ENCODE measurements at regions not wholly inside any gene's neighbourhood (a gene's known extent, or its start where the extent isn't known, plus 50 kb on each side); places are given as distances from the start of the nearest gene placed in this dataset.

DNA sequence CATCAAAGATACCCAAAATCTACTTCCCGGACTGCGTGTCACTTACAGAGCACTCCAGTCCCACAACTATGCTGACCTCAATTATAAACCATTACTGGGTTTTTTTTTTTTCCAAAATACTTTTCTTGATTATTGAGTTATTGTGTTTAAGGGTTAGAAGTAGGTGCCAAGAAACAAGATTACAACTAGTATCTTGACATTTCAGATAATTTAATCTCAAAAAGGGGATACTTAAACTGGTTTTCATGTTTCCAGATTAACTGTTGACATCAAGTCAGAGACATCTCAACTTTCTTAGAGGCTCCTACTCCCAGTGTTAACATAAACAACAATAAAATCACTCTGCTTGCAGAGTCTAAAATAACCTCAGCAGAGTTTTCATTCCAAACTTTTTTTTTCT, 131.2 kb upstream of the ARID2 start (continued):
- TF ChIP-seq KLF15 (CRISPR knock-in tag; IDR thresholded peaks at IDR 0.05; ENCODE audit: borderline replicate concordance) (no peak), RAD21 (CRISPR knock-in tag; IDR thresholded peaks at IDR 0.05) (no peak), IRF2 (CRISPR knock-in tag; IDR thresholded peaks at IDR 0.05) (no peak), FOXK2 (IDR thresholded peaks at IDR 0.05) (no peak), FOXP1 (IDR thresholded peaks at IDR 0.05) (no peak), FOXP1 (CRISPR knock-in tag; IDR thresholded peaks at IDR 0.05) (no peak), ARNT2 (CRISPR knock-in tag; IDR thresholded peaks at IDR 0.05; ENCODE audit: low read depth) (no peak)
- TF ChIP-seq, protein P1, sequence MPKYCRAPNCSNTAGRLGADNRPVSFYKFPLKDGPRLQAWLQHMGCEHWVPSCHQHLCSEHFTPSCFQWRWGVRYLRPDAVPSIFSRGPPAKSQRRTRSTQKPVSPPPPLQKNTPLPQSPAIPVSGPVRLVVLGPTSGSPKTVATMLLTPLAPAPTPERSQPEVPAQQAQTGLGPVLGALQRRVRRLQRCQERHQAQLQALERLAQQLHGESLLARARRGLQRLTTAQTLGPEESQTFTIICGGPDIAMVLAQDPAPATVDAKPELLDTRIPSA (CRISPR knock-in tag; IDR thresholded peaks at IDR 0.05; ENCODE audit: borderline replicate concordance) = no peak
- TF ChIP-seq, protein P2, sequence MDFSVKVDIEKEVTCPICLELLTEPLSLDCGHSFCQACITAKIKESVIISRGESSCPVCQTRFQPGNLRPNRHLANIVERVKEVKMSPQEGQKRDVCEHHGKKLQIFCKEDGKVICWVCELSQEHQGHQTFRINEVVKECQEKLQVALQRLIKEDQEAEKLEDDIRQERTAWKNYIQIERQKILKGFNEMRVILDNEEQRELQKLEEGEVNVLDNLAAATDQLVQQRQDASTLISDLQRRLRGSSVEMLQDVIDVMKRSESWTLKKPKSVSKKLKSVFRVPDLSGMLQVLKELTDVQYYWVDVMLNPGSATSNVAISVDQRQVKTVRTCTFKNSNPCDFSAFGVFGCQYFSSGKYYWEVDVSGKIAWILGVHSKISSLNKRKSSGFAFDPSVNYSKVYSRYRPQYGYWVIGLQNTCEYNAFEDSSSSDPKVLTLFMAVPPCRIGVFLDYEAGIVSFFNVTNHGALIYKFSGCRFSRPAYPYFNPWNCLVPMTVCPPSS (IDR thresholded peaks at IDR 0.05) = no peak

DNA sequence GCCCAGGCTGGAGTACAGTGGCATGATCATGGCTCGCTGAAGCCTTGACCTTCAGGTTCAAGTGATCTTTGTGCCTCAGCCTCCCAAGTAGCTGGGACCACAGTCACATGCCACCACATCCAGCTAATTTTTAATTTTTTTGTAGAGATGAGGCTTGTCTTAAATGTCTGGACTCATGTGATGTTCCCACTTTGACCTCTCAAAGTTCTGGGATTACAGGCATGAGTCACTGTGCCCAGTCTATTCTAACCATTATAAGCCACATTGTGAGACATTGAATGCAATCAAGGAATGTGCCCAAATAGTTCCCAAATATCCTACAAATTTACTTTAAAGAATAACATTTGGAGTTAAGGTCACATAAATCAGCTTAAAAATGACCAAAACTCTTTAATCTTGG, 130.7 kb upstream of the ARID2 start:
- ChIA-PET POLR2A (no interaction called here), CTCF (ENCODE audit: low intra/inter-chr PET ratio, low total read pairs) (no interaction called here)
- Histone ChIP-seq H3K79me2 (ENCODE audit: insufficient read depth, low read length) (no peaks in the 10 kb centered on the region), H3K27me3 (ENCODE audit: control insufficient read depth in 1 of 2, insufficient read depth in 2 of 2, low read length in 2 of 2) (peaks cover 0 to 14% of the 10 kb centered on the region in 2 experiments; a peak in 1 of 5 replicates), H4K20me1 (ENCODE audit: insufficient read depth, low read length) (no peaks in the 10 kb centered on the region), H3K4me2 (ENCODE audit: low read depth, low read length) (no peak overlapping the region), H3K36me3 (replicated peaks in 1 of 2; ENCODE audit: control insufficient read depth in 1 of 2, insufficient read depth in 2 of 2, low read length in 2 of 2) (no peaks in the 10 kb centered on the region), H2AFZ (ENCODE audit: low read length) (no peak overlapping the region), H3K27ac (ENCODE audit: extremely low read length, insufficient read depth, low read length) (no peak overlapping the region), H3K4me1 (ENCODE audit: insufficient read depth, low read length) (no peaks in the 10 kb centered on the region), H3K9ac (ENCODE audit: insufficient read depth, low read depth, low read length) (no peak overlapping the region), H3K4me3 (replicated peaks in 1 of 3; ENCODE audit: insufficient read depth in 1 of 3, low read depth in 2 of 3, low read length in 3 of 3) (no peak overlapping the region), H3K9me3 (ENCODE audit: low read length) (no peaks in the 10 kb centered on the region)
- intact Hi-C loops (cut with micrococcal nuclease; ENCODE audit: unreplicated experiment) (no loop called here), in situ Hi-C loops (cut with HindIII; ENCODE audit: extremely low pct_ligation_motif_present, low pct_unique_long_range_greater_than_20kb) (no loop called here)
- 0% methylated on average over 1 of the region's 1 CpG for WGBS (ENCODE audit: low lambda C conversion rate)
- no peak for FAIRE-seq
- no peak for ATAC-seq
- BruUV-seq (replicated peaks) = no TSS peak
- DNase-seq (ENCODE audit: low spot score) = no peak
- TF ChIP-seq YEATS4 (CRISPR knock-in tag; IDR thresholded peaks at IDR 0.05; ENCODE audit: borderline replicate concordance) = no peak
- no peak for TF ChIP-seq IKZF1 (IDR thresholded peaks at IDR 0.05)
- TF ChIP-seq ZBTB1 (CRISPR knock-in tag; IDR thresholded peaks at IDR 0.05; ENCODE audit: borderline replicate concordance) = no peak
- TF ChIP-seq HNRNPUL1 (IDR thresholded peaks at IDR 0.05; ENCODE audit: low read depth, low read length) = no peak
- TF ChIP-seq NR2C2 (CRISPR knock-in tag; IDR thresholded peaks at IDR 0.05; ENCODE audit: borderline replicate concordance) = no peak
- TF ChIP-seq, protein P3, sequence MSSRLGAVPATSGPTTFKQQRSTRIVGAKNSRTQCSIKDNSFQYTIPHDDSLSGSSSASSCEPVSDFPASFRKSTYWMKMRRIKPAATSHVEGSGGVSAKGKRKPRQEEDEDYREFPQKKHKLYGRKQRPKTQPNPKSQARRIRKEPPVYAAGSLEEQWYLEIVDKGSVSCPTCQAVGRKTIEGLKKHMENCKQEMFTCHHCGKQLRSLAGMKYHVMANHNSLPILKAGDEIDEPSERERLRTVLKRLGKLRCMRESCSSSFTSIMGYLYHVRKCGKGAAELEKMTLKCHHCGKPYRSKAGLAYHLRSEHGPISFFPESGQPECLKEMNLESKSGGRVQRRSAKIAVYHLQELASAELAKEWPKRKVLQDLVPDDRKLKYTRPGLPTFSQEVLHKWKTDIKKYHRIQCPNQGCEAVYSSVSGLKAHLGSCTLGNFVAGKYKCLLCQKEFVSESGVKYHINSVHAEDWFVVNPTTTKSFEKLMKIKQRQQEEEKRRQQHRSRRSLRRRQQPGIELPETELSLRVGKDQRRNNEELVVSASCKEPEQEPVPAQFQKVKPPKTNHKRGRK (CRISPR knock-in tag; IDR thresholded peaks at IDR 0.05) = no peak
- no peak for TF ChIP-seq THAP11 (CRISPR knock-in tag; IDR thresholded peaks at IDR 0.05)
- TF ChIP-seq ZFP36L2 (CRISPR knock-in tag; IDR thresholded peaks at IDR 0.05) = no peak
- TF ChIP-seq, protein P4, sequence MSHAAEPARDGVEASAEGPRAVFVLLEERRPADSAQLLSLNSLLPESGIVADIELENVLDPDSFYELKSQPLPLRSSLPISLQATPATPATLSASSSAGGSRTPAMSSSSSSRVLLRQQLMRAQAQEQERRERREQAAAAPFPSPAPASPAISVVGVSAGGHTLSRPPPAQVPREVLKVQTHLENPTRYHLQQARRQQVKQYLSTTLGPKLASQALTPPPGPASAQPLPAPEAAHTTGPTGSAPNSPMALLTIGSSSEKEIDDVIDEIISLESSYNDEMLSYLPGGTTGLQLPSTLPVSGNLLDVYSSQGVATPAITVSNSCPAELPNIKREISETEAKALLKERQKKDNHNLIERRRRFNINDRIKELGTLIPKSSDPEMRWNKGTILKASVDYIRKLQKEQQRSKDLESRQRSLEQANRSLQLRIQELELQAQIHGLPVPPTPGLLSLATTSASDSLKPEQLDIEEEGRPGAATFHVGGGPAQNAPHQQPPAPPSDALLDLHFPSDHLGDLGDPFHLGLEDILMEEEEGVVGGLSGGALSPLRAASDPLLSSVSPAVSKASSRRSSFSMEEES (CRISPR knock-in tag; IDR thresholded peaks at IDR 0.05) = no peak
- no peak for TF ChIP-seq ZNF670 (CRISPR knock-in tag; IDR thresholded peaks at IDR 0.05; ENCODE audit: borderline replicate concordance)
- no peak for TF ChIP-seq ATAD3A (CRISPR knock-in tag; IDR thresholded peaks at IDR 0.05)
- no peak for TF ChIP-seq MIXL1 (CRISPR knock-in tag; IDR thresholded peaks at IDR 0.05)
- no peak for TF ChIP-seq ZNF143 (CRISPR knock-in tag; IDR thresholded peaks at IDR 0.05)
